Mucosa of descending colon (tissue), 3 donors: ENCODE measurements at regions not wholly inside any gene's neighbourhood (a gene's known extent, or its start where the extent isn't known, plus 50 kb on each side); places are given as distances from the start of the nearest gene placed in this dataset.
A peak's percentile ranks its signal among the peaks of the same experiment; 100 is the strongest.

Experiments used
- ATAC-seq: fragments of 200-7000 bp; cut with Tn5 transposase; one replicate; pipeline ENCODE4 v1.9.1; 2020; ENCODE audit warnings: mild to moderate bottlenecking, moderate library complexity
- DNase-seq, 3 donors: peaks; one replicate each; pipeline ENCODE4 v3.0.0-alpha.2; 2020
- H3K36me3 ChIP-seq: fragments of 200-600 bp; one replicate; pipeline ENCODE4 v1.8.0; 2021; ENCODE audit warnings: low read depth, mild to moderate bottlenecking
- H3K4me1 ChIP-seq: fragments of 200-600 bp; one replicate; pipeline ENCODE4 v1.8.0; 2021; ENCODE audit warnings: low read depth, mild to moderate bottlenecking
- H3K4me3 ChIP-seq: fragments of 200-600 bp; one replicate; pipeline ENCODE4 v1.8.0; 2021; ENCODE audit warnings: mild to moderate bottlenecking
- H3K9me3 ChIP-seq: fragments of 200-600 bp; one replicate; pipeline ENCODE4 v1.8.0; 2021; ENCODE audit warnings: mild to moderate bottlenecking
- intact Hi-C, 2 donors: fragments of 100-400 bp; cut with DNase I in 1 of 2; cut with micrococcal nuclease in 1 of 2; formaldehyde crosslinking; loops; one replicate each; pipeline versions ENCODE4 v1.11.0 to v1.11.1; 2022; cut with DNase I, micrococcal nuclease
- TF ChIP-seq, protein P1 (sequence below): fragments of 200-600 bp; IDR thresholded peaks from one replicate; pipeline ENCODE4 v1.8.0; 2022; ENCODE audit warnings: antibody characterized with exemption, mild to moderate bottlenecking
- donor health status: DM: no; HTN: no; CAD: no; lungs with moderate emphysema.
- donor health status: DM: no; HTN: no; CAD: no.
- donor health status: DM: no; HTN: yes; CAD: no.

DNA sequence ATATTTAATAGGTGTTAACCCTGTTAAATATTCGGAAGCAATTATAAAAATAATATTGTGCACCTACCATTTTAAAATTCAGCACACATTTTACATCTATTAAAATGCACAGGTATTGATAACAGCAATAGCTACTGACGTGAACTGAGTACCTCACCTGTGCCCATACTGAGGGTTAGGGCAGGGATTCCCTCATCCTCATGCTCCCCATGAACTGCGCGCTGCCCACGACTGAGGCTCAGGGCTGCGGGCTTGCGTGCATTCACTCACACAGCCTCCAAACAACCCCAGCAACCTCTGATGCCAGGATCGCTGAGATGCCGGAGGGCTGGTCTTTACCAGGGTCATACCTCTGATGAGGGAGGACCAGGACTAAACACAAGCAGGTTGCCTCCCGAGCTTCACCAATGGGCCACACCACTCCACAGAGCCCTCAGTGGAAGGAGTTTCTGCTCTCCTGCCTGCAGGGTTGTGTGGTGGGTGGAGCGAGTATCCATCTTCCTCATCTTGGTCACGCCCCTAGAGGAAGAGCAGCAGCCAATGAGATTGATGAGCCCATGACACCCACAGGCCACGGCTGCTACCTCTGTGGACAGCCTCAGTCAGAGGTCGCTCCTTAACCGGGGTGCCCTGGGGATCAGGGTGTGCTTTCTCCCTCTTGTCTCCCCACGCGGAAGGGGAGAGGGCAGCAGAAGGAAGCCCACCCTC lies 478.3 kb downstream of the TNS3 start:
- TF ChIP-seq, protein P1, sequence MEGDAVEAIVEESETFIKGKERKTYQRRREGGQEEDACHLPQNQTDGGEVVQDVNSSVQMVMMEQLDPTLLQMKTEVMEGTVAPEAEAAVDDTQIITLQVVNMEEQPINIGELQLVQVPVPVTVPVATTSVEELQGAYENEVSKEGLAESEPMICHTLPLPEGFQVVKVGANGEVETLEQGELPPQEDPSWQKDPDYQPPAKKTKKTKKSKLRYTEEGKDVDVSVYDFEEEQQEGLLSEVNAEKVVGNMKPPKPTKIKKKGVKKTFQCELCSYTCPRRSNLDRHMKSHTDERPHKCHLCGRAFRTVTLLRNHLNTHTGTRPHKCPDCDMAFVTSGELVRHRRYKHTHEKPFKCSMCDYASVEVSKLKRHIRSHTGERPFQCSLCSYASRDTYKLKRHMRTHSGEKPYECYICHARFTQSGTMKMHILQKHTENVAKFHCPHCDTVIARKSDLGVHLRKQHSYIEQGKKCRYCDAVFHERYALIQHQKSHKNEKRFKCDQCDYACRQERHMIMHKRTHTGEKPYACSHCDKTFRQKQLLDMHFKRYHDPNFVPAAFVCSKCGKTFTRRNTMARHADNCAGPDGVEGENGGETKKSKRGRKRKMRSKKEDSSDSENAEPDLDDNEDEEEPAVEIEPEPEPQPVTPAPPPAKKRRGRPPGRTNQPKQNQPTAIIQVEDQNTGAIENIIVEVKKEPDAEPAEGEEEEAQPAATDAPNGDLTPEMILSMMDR, result no peak
- Histone ChIP-seq H3K4me3 (no peak overlapping the region), H3K9me3 (no peaks in the 10 kb centered on the region), H3K4me1 (no peaks in the 10 kb centered on the region), H3K36me3 (no peaks in the 10 kb centered on the region)
- DNase-seq (no peak), ATAC-seq (no peak)
- intact Hi-C loops, result no loop called here

DNA sequence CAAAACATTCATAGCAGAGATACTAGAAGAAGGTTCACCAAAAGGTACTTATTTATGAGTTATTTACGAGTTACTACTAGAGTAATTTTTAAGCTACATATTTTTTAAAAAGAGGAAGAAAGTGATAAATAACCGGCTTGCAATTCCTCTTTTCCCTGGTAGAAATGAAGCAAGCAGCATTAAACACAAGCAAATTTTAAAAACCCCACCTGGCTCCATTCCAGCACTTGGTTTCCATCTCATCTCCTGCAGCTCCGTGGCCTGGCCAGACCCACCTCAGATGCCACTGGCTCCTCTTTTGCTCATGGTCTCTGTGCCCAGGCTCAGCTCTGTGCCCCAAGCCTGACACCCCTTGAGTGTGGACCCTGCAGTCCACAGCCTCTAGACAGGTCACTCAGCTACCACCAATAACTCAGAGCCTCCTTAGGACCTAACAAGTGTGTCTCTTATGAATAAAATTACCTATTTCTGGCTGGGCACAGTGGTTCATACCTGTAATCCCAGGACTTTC lies 479.5 kb downstream of the TNS3 start:
- peak in 1 of 3 donors; percentile 9 for DNase-seq
- Histone ChIP-seq H3K9me3 (no peaks in the 10 kb centered on the region), H3K4me3 (no peak overlapping the region), H3K36me3 (no peaks in the 10 kb centered on the region), H3K4me1 (no peaks in the 10 kb centered on the region)
- intact Hi-C loops, result no loop called here
- TF ChIP-seq, protein P1, result no peak
- ATAC-seq, result no peak

DNA sequence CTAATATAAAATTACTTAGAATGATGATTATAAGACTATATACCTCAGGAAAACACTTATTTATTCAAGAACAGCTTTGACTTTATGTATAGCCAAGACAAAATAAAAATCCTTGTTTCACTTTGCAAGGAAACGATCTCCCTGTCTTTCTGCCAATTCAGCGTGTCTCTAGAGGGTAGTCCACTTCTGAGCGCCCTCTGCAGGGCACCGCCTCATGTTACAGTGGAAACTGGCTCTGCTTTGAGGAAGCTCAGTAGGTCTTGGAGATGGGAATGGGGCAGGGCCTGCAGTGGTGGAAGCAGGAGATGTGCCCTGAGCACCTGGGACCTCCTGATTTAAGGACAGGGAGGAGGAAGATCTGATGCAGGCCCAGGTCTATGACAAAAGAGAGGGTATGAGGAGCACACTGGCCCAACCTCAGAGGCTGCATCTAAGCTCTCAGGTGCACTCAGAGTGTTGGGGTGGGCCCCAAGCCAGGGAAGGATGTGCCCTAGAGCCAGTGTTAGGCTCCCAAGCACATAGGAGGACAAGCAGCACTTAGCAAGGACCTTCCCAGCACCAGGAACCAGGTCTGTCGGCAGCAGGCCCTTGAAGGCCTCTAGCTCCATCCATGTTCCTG lies 481.0 kb downstream of the TNS3 start:
- DNase-seq, result peak; percentile 56 to 83 (median 77)
- ATAC-seq, result peak; percentile 85
- H3K36me3 ChIP-seq, result no peaks in the 10 kb centered on the region
- intact Hi-C loops, result no loop called here
- H3K9me3 ChIP-seq, result no peaks in the 10 kb centered on the region
- no peak overlapping the region for H3K4me3 ChIP-seq
- TF ChIP-seq, protein P1, result peak; percentile 36
- no peaks in the 10 kb centered on the region for H3K4me1 ChIP-seq

DNA sequence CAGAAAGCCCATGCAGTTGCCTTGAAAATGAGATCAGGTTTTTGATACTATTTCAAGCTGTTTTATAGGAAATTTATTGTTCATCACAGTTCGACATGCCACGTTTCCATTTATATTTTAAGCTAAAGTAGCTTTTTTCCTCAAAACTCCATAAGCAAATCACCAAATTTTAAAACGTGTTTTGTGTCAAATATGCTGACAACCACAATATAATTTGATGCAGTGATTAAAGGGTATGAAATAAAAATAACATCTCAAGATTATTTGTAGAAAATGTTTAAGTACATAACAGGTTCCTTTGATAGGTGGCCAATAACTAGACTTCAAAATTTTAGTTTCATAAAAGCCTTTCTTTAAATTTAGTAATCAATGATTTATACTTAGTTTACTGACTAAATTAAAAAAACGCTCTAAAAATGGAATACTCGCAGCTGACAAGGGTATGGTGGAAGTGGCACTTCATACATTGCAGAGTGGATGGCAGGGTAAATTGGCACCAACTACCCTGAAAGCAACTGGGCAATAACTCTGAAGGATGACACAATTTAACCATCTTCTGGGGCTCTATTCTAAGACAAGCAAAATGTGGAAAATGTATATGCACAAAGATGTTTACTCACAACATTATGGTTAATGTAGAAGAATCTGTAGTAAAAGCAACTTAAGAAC lies 481.6 kb downstream of the TNS3 start:
- DNase-seq (no peak), ATAC-seq (no peak)
- Histone ChIP-seq H3K9me3 (no peaks in the 10 kb centered on the region), H3K36me3 (no peaks in the 10 kb centered on the region), H3K4me1 (no peaks in the 10 kb centered on the region), H3K4me3 (no peak overlapping the region)
- intact Hi-C loops, result no loop called here
- TF ChIP-seq, protein P1, result no peak

DNA sequence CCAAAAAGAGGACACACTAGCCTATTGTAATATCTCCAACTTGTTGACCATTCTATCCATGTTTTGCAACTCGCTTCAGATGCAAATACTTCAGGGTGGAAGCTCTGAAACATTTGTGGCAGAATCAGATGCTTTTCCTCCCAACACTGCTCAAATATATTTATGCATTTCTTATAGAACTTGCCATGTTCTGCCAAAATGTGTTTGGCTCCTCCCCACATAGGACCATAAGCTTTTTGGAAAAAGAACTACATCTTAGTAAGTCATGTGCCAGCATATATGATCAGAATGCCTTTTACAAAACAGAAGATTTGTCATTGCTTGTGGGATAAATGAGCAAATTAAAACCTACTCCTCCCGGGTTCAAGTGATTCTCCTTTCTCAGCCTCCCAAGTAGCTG lies 484.5 kb downstream of the TNS3 start:
- Histone ChIP-seq H3K9me3 (no peaks in the 10 kb centered on the region), H3K4me3 (no peak overlapping the region), H3K36me3 (no peaks in the 10 kb centered on the region), H3K4me1 (no peaks in the 10 kb centered on the region)
- ATAC-seq (no peak), DNase-seq (no peak)
- TF ChIP-seq, protein P1, result no peak
- intact Hi-C loops, result no loop called here
